H9 (cell line): ENCODE measurements at regions not wholly inside any gene's neighbourhood (a gene's known extent, or its start where the extent isn't known, plus 50 kb on each side); places are given as distances from the start of the nearest gene placed in this dataset.

Experiments used
- DNase-seq: peaks from one replicate; pipeline ENCODE4 v3.0.0-alpha.2; 2017
- H2AFZ ChIP-seq: one replicate; pipeline ENCODE4 v1.6.1; 2013; ENCODE audit warnings: mild to moderate bottlenecking, low read length, control low read depth, moderate library complexity
- H2AK5ac ChIP-seq: 2 replicates; pipeline ENCODE4 v1.6.1; 2013; ENCODE audit warnings: low read length, control low read depth, mixed read lengths; ENCODE audit not compliant: insufficient read length
- H2BK120ac ChIP-seq: one replicate; pipeline ENCODE4 v1.6.1; 2013; ENCODE audit warnings: low read depth, mild to moderate bottlenecking, low read length, control low read depth, inconsistent platforms; ENCODE audit not compliant: poor library complexity, severe bottlenecking
- H2BK12ac ChIP-seq: 2 replicates; pipeline ENCODE4 v1.6.1; 2013; ENCODE audit warnings: low read length, control low read depth, mixed read lengths, low read depth; ENCODE audit not compliant: insufficient read length
- H2BK15ac ChIP-seq: 2 replicates; pipeline ENCODE4 v1.6.1; 2013; ENCODE audit warnings: low read depth, low read length, control low read depth
- H2BK20ac ChIP-seq: one replicate; pipeline ENCODE4 v1.6.1; 2013; ENCODE audit warnings: low read depth, mild to moderate bottlenecking, low read length, control low read depth, inconsistent platforms; ENCODE audit not compliant: poor library complexity, severe bottlenecking
- H2BK5ac ChIP-seq: 2 replicates; pipeline ENCODE4 v1.6.1; 2013; ENCODE audit warnings: low read length, control low read depth, mixed read lengths; ENCODE audit not compliant: insufficient read length
- H3K14ac ChIP-seq: 2 replicates; pipeline ENCODE4 v1.6.1; 2013; ENCODE audit warnings: low read length, control low read depth; ENCODE audit not compliant: insufficient read depth
- H3K18ac ChIP-seq: 2 replicates; pipeline ENCODE4 v1.6.1; 2013; ENCODE audit warnings: low read depth, mild to moderate bottlenecking, mixed read lengths, low read length, control low read depth; ENCODE audit not compliant: insufficient read length
- H3K23ac ChIP-seq: 2 replicates; pipeline ENCODE4 v1.6.1; 2013; ENCODE audit warnings: low read length, control low read depth, mixed read lengths, low read depth; ENCODE audit not compliant: insufficient read length
- H3K23me2 ChIP-seq: 2 replicates; pipeline ENCODE4 v1.6.1; 2013; ENCODE audit warnings: low read depth, mild to moderate bottlenecking, mixed read lengths, low read length, control low read depth; ENCODE audit not compliant: insufficient read length, poor library complexity, severe bottlenecking
- H3K27ac ChIP-seq: 2 replicates; pipeline ENCODE4 v1.5.1; 2013; ENCODE audit warnings: low read length, control low read depth, mixed read lengths, low read depth; ENCODE audit not compliant: insufficient read length
- H3K27me3 ChIP-seq: 2 replicates; pipeline ENCODE4 v1.6.1; 2013; ENCODE audit warnings: low read length, control low read depth, inconsistent platforms; ENCODE audit not compliant: insufficient read depth
- H3K4ac ChIP-seq: 2 replicates; pipeline ENCODE4 v1.6.1; 2013; ENCODE audit warnings: low read depth, mild to moderate bottlenecking, control low read depth, inconsistent platforms, low read length, moderate library complexity
- H3K4me1 ChIP-seq: 2 replicates; pipeline ENCODE4 v1.6.1; 2013; ENCODE audit warnings: low read length, control low read depth, inconsistent platforms; ENCODE audit not compliant: insufficient read depth
- H3K4me2 ChIP-seq: 2 replicates; pipeline ENCODE4 v1.6.1; 2013; ENCODE audit warnings: low read length, control low read depth, mixed read lengths; ENCODE audit not compliant: insufficient read length, insufficient read depth
- H3K56ac ChIP-seq: 2 replicates; pipeline ENCODE4 v1.6.1; 2013; ENCODE audit warnings: low read depth, mild to moderate bottlenecking, mixed read lengths, low read length, control low read depth; ENCODE audit not compliant: insufficient read length
- H3K79me1 ChIP-seq: 2 replicates; pipeline ENCODE4 v1.6.1; 2013; ENCODE audit warnings: low read depth, mild to moderate bottlenecking, moderate library complexity, low read length, control low read depth, inconsistent platforms; ENCODE audit not compliant: insufficient read depth, poor library complexity, severe bottlenecking
- H3K79me2 ChIP-seq: 2 replicates; pipeline ENCODE4 v1.6.1; 2013; ENCODE audit warnings: low read length, control low read depth, inconsistent platforms; ENCODE audit not compliant: insufficient read depth
- H3K9ac ChIP-seq: 2 replicates; pipeline ENCODE4 v1.6.1; 2013; ENCODE audit warnings: low read length, control low read depth, mixed read lengths; ENCODE audit not compliant: insufficient read length; ENCODE audit errors: extremely low read depth
- H3K9me3 ChIP-seq: one replicate; pipeline ENCODE4 v1.6.1; 2013; ENCODE audit warnings: low read depth, low read length, inconsistent platforms; ENCODE audit not compliant: control insufficient read depth
- H3T11ph ChIP-seq: one replicate; pipeline ENCODE4 v1.6.1; 2013; ENCODE audit warnings: mild to moderate bottlenecking, low read length, control low read depth, inconsistent platforms
- H4K20me1 ChIP-seq: one replicate; pipeline ENCODE4 v1.6.1; 2013; ENCODE audit not compliant: control insufficient read depth, insufficient read length, insufficient read depth
- H4K5ac ChIP-seq: 2 replicates; pipeline ENCODE4 v1.6.1; 2013; ENCODE audit warnings: low read depth, mild to moderate bottlenecking, mixed read lengths, low read length, control low read depth; ENCODE audit not compliant: insufficient read length
- H4K8ac ChIP-seq: replicated peaks from 2 replicates; pipeline ENCODE4 v1.6.1; 2013; ENCODE audit warnings: low read length, control low read depth, mixed read lengths, low read depth; ENCODE audit not compliant: insufficient read length
- H4K91ac ChIP-seq: 2 replicates; pipeline ENCODE4 v1.6.1; 2013; ENCODE audit warnings: low read depth, mild to moderate bottlenecking, moderate library complexity, mixed read lengths, low read length, control low read depth; ENCODE audit not compliant: insufficient read length
- H3K27ac Mint-ChIP-seq, 3 experiments: 2 replicates in 2 of 3; 3 replicates in 1 of 3; pipeline ENCODE4 v1.8.0; 2020 to 2021; ENCODE audit warnings: mixed read lengths in 3 of 3, mild to moderate bottlenecking in 1 of 3, moderate library complexity in 1 of 3
- H3K27me3 Mint-ChIP-seq: 2 replicates; pipeline ENCODE4 v1.8.0; 2021; ENCODE audit warnings: low read depth, mild to moderate bottlenecking, moderate library complexity, mixed read lengths
- H3K36me3 Mint-ChIP-seq, 3 experiments: 2 replicates in 2 of 3; 3 replicates in 1 of 3; pipeline ENCODE4 v1.8.0; 2020 to 2021; ENCODE audit warnings: low read depth in 3 of 3, mixed read lengths in 3 of 3; ENCODE audit not compliant: insufficient read depth in 1 of 3
- H3K4me1 Mint-ChIP-seq, 2 experiments: 2 replicates each; pipeline ENCODE4 v1.8.0; 2020; ENCODE audit warnings: mixed read lengths in 2 of 2
- H3K4me3 Mint-ChIP-seq, 2 experiments: 2 replicates in 1 of 2; 3 replicates in 1 of 2; pipeline ENCODE4 v1.8.0; 2020 to 2021; ENCODE audit warnings: mild to moderate bottlenecking in 2 of 2, mixed read lengths in 2 of 2, moderate library complexity in 1 of 2
- H3K9me3 Mint-ChIP-seq, 2 experiments: 2 replicates in 1 of 2; 3 replicates in 1 of 2; pipeline ENCODE4 v1.8.0; 2020; ENCODE audit warnings: mild to moderate bottlenecking in 2 of 2, mixed read lengths in 2 of 2, moderate library complexity in 1 of 2
- WGBS: extraction: QIAGEN DNeasy Blood & Tissue Kit; methylation state at CpG from one replicate; pipeline ENCODE4 v1.1.7; 2013; ENCODE audit warnings: missing lambda C conversion rate, low lambda C conversion rate, mixed read lengths; ENCODE audit not compliant: insufficient read length; ENCODE audit errors: extremely low coverage; 5-methylcytosine and 5-hydroxymethylcytosine counted together
- TF ChIP-seq, protein P1 (sequence below): fragments of 200-600 bp; sonication (generic); conservative IDR thresholded peaks from 3 replicates; pipeline ENCODE4 v1.8.0; 2021; ENCODE audit warnings: antibody characterized with exemption, mild to moderate bottlenecking

DNA sequence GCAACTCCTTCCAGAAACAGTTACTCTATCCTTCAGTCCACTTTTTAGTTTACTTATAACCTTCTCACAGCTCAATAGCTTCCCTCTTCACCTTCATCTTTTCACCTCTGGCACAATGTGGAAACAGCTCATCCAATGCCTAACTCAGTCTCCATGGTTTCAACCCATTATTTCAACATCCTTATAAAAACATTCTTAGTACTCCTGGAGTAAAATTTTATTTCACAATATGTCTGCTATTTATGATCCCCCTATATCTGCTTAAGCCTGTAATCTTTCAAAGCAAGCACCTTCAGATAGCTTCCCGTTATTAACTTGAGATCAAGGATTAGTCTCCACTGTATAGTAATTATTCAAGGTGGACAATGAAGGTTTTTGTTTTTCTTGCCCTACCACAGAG, 156.3 kb downstream of the GASK1B start:
- Histone ChIP-seq H3K4ac (no peak overlapping the region), H3K18ac (no peak overlapping the region), H3K9me3 (no peaks in the 10 kb centered on the region), H2BK120ac (no peak overlapping the region), H3K79me1 (no peaks in the 10 kb centered on the region), H3K9ac (no peak overlapping the region), H2BK5ac (no peak overlapping the region), H3K23me2 (no peaks in the 10 kb centered on the region), H3K56ac (no peak overlapping the region), H4K8ac (no peak overlapping the region), H3K27me3 (no peaks in the 10 kb centered on the region), H4K91ac (no peak overlapping the region), H2AK5ac (no peak overlapping the region), H2BK12ac (no peak overlapping the region), H2BK15ac (no peak overlapping the region), H3K27ac (no peak overlapping the region), H2BK20ac (no peak overlapping the region), H3K79me2 (no peaks in the 10 kb centered on the region), H4K20me1 (no peaks in the 10 kb centered on the region), H4K5ac (no peak overlapping the region), H2AFZ (no peak overlapping the region), H3K4me2 (no peak overlapping the region), H3T11ph (no peak overlapping the region), H3K14ac (no peak overlapping the region), H3K23ac (no peak overlapping the region), H3K4me1 (no peaks in the 10 kb centered on the region)
- no peaks in the 10 kb centered on the region for H3K9me3 Mint-ChIP-seq
- no peak overlapping the region for H3K4me3 Mint-ChIP-seq
- no peaks in the 10 kb centered on the region for H3K27me3 Mint-ChIP-seq
- TF ChIP-seq, protein P1, sequence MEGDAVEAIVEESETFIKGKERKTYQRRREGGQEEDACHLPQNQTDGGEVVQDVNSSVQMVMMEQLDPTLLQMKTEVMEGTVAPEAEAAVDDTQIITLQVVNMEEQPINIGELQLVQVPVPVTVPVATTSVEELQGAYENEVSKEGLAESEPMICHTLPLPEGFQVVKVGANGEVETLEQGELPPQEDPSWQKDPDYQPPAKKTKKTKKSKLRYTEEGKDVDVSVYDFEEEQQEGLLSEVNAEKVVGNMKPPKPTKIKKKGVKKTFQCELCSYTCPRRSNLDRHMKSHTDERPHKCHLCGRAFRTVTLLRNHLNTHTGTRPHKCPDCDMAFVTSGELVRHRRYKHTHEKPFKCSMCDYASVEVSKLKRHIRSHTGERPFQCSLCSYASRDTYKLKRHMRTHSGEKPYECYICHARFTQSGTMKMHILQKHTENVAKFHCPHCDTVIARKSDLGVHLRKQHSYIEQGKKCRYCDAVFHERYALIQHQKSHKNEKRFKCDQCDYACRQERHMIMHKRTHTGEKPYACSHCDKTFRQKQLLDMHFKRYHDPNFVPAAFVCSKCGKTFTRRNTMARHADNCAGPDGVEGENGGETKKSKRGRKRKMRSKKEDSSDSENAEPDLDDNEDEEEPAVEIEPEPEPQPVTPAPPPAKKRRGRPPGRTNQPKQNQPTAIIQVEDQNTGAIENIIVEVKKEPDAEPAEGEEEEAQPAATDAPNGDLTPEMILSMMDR: no peak
- peaks cover 0 to 4% of the 10 kb centered on the region in 2 experiments; a peak in 2 of 4 replicates for H3K4me1 Mint-ChIP-seq
- no peak for DNase-seq
- no peak overlapping the region; a peak in 1 of 7 replicates for H3K27ac Mint-ChIP-seq
- H3K36me3 Mint-ChIP-seq: no peaks in the 10 kb centered on the region
- WGBS: no CpG with 5 or more reads among the region's 1 CpG
